ENCODE measurements at regions not wholly inside any gene's neighbourhood (a gene's known extent, or its start where the extent isn't known, plus 50 kb on each side); places are given as distances from the start of the nearest gene placed in this dataset.

GRCh38 chrX:150041208-150041607, 102.9 kb upstream of the EOLA2 start:
- POLR2A ChIA-PET = no interaction called here
- no peak for DNase-seq (ENCODE audit: low read depth, low spot score)
- no peak overlapping the region for H3K27ac ChIP-seq (ENCODE audit: low read length)
- no peak overlapping the region for H3K4me3 ChIP-seq (ENCODE audit: low read depth in 2 of 2, low read length in 2 of 2)
- intact Hi-C loops (cut with micrococcal nuclease; ENCODE audit: unreplicated experiment) = no loop called here
- no peaks in the 10 kb centered on the region for H3K27me3 ChIP-seq (ENCODE audit: control insufficient read depth, insufficient read depth, low read length)
- in situ Hi-C loops (cut with HindIII; ENCODE audit: low pct_unique_long_range_greater_than_20kb, low sequenced_read_pairs) = no loop called here
- no peaks in the 10 kb centered on the region for H3K9me3 ChIP-seq (ENCODE audit: control insufficient read depth, insufficient read depth, low read depth, low read length)
- CTCF ChIA-PET = no interaction called here
- H3K4me1 ChIP-seq (ENCODE audit: control insufficient read depth, insufficient read depth, low read length) = peaks cover 4% of the 10 kb centered on the region; the same call in 1 of the 2 replicates
- BruUV-seq (replicated peaks) = no TSS peak
- no peaks in the 10 kb centered on the region for H3K36me3 ChIP-seq (ENCODE audit: control insufficient read depth, insufficient read depth, low read length)
- TF ChIP-seq CTCF (IDR thresholded peaks at IDR 0.05) (no peak), SIN3A (IDR thresholded peaks at IDR 0.05; ENCODE audit: borderline replicate concordance, insufficient read depth, low read depth, low read length) (no peak), POLR2AphosphoS5 (IDR thresholded peaks at IDR 0.05; ENCODE audit: low read depth, low read length) (no peak), TCF7L2 (IDR thresholded peaks at IDR 0.05; ENCODE audit: low read depth, low read length) (no peak)
- TF ChIP-seq, protein P1, sequence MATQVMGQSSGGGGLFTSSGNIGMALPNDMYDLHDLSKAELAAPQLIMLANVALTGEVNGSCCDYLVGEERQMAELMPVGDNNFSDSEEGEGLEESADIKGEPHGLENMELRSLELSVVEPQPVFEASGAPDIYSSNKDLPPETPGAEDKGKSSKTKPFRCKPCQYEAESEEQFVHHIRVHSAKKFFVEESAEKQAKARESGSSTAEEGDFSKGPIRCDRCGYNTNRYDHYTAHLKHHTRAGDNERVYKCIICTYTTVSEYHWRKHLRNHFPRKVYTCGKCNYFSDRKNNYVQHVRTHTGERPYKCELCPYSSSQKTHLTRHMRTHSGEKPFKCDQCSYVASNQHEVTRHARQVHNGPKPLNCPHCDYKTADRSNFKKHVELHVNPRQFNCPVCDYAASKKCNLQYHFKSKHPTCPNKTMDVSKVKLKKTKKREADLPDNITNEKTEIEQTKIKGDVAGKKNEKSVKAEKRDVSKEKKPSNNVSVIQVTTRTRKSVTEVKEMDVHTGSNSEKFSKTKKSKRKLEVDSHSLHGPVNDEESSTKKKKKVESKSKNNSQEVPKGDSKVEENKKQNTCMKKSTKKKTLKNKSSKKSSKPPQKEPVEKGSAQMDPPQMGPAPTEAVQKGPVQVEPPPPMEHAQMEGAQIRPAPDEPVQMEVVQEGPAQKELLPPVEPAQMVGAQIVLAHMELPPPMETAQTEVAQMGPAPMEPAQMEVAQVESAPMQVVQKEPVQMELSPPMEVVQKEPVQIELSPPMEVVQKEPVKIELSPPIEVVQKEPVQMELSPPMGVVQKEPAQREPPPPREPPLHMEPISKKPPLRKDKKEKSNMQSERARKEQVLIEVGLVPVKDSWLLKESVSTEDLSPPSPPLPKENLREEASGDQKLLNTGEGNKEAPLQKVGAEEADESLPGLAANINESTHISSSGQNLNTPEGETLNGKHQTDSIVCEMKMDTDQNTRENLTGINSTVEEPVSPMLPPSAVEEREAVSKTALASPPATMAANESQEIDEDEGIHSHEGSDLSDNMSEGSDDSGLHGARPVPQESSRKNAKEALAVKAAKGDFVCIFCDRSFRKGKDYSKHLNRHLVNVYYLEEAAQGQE (IDR thresholded peaks at IDR 0.05; ENCODE audit: insufficient read depth in 1 of 2, low read depth in 2 of 2, low read length in 1 of 2) = no peak
- no peak for ATAC-seq

DNA sequence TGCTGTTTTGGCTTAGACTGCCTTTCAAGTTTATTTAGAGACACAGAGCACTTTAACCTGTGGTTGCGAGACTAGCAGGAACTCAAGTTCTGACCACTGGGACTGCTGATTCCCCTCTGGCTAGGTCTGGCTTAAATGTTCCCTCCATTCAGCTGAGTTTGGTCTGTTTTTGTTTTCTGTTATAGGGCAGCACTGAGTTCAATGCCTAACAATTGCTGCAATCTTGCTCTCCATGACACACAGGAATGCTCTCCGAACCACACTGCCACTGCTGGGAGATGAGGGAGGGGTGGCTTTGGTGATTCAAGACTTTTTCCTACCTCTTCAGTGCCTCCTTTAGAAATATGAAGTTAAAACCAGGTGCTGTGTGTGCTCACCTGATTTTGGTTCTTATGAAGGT, 106.3 kb upstream of the EOLA2 start:
- in situ Hi-C loops (cut with HindIII; ENCODE audit: low pct_unique_long_range_greater_than_20kb, low sequenced_read_pairs) (no loop called here), intact Hi-C loops (cut with micrococcal nuclease; ENCODE audit: unreplicated experiment) (no loop called here)
- no TSS peak for BruUV-seq (replicated peaks)
- no peak for DNase-seq (ENCODE audit: low read depth, low spot score)
- Histone ChIP-seq H3K27me3 (ENCODE audit: control insufficient read depth, insufficient read depth, low read length) (no peaks in the 10 kb centered on the region), H3K9me3 (ENCODE audit: control insufficient read depth, insufficient read depth, low read depth, low read length) (no peaks in the 10 kb centered on the region), H3K36me3 (ENCODE audit: control insufficient read depth, insufficient read depth, low read length) (no peaks in the 10 kb centered on the region), H3K4me3 (ENCODE audit: low read depth in 2 of 2, low read length in 2 of 2) (no peak overlapping the region), H3K4me1 (ENCODE audit: control insufficient read depth, insufficient read depth, low read length) (no peaks in the 10 kb centered on the region), H3K27ac (ENCODE audit: low read length) (no peak overlapping the region)
- ChIA-PET POLR2A (no interaction called here), CTCF (no interaction called here)
- no peak for ATAC-seq
- TF ChIP-seq SIN3A (IDR thresholded peaks at IDR 0.05; ENCODE audit: borderline replicate concordance, insufficient read depth, low read depth, low read length) = no peak
- TF ChIP-seq, protein P1 (IDR thresholded peaks at IDR 0.05; ENCODE audit: insufficient read depth in 1 of 2, low read depth in 2 of 2, low read length in 1 of 2) = no peak
- TF ChIP-seq CTCF (IDR thresholded peaks at IDR 0.05) = no peak
- TF ChIP-seq TCF7L2 (IDR thresholded peaks at IDR 0.05; ENCODE audit: low read depth, low read length) = no peak
- no peak for TF ChIP-seq POLR2AphosphoS5 (IDR thresholded peaks at IDR 0.05; ENCODE audit: low read depth, low read length)

All from Panc1 (cell line).